GM21528 (cell line): ENCODE measurements at regions not wholly inside any gene's neighbourhood (a gene's known extent, or its start where the extent isn't known, plus 50 kb on each side); places are given as distances from the start of the nearest gene placed in this dataset.

Experiments
- ATAC-seq: cut with Tn5 transposase; IDR thresholded peaks from one replicate; pipeline ENCODE4 v1.9.1; 2021; ENCODE audit warnings: mild to moderate bottlenecking, moderate library complexity; ENCODE audit not compliant: unreplicated experiment, low FRiP score

DNA sequence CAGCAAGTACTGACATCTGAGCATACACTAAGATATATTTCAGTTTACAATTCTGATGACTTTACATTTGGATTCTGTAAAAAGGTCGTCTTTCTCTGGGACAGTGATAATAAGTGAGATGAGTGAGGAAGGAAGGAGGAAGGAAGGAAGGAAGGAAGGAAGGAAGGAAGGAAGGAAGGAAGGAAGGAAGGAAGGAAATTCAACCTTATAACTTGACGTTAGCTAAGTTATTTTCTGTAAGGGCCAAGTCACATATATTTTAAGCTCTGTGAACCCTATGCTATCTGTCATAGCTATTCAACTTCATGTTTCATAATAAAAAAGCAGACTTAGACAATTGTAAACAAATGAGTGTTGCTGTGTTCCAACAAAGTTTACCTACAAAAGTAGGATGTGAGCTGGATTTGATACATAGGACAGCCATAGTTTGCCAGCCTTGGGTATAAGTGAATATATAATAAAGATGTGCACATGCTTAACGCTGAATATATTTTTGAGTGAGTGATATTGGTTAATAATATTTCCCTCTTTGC, 753.0 kb upstream of the NDST4 start:
- ATAC-seq, result no peak

DNA sequence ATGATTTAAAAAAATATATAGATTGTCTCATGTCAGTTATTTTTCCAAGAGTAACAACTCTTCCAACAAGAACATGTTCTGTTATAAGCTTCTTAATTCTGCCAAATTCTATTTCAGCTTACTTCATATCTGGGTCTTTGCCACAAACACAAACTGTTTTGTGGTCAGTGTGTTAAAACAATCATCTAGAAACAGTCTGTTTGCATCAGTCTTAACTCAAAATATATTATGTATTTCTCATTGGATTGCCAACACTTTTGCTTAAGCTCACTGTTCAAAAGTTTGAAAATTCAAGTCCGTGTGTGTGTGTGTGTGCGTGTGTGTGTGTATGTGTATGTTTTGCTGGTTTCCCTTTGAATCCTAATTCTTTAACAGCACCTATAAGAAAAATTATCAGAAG, 752.3 kb upstream of the NDST4 start:
- no peak for ATAC-seq

DNA sequence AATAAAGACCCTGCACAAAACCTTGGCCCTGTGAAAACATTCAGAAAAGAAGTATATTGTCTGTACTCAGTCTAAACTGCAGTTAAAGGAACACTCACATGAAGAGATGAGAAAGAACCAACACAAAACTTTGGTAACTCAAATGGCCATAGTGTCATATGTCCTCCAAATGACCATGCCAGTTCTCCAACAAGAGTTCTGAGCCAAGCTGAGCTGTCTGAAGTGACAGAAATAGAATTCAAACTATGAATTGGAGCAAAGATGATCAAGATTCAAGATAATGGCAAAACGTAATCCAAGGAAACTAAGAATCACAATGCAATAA, 739.3 kb upstream of the NDST4 start:
- no peak for ATAC-seq

DNA sequence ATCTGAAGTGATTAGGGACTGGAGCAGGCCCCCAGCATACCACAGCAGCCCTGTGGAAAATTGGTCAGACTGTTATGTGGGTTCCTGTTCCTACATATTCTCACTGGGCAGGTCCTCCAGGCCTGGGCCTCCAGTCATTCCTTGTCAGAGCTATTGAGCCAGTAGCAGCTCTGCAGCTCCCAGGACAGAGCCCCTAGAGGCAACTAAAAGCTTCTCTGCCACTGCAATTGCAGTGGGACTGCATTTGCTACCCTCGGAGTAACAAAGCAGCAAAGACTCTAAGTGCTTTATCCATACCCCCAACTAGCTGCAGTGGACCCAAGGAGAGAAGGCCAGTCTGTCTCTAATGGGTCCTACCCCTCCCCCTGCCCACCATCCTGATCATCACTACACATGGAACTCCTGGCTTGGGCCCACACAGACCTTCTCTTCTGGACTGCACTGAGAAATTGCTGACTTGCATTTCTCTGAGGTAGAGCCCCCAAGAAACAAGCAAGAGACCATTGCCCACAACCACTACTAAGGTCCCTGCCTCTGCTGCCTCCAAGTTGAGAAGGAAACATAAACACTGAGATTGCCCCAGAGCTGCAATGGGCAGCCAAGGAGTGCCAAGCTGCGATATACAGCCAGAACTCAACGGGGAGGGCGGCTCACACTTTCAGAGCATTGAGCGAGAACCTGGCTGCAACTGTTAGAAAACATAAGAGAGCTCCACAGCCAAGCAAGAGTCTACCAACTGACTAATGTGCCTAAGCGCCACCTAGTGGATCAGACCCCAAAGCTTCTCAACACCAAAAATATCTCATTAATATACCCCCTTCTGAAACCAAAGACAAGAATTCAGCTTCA, 738.7 kb upstream of the NDST4 start:
- peak; percentile 89 for ATAC-seq

DNA sequence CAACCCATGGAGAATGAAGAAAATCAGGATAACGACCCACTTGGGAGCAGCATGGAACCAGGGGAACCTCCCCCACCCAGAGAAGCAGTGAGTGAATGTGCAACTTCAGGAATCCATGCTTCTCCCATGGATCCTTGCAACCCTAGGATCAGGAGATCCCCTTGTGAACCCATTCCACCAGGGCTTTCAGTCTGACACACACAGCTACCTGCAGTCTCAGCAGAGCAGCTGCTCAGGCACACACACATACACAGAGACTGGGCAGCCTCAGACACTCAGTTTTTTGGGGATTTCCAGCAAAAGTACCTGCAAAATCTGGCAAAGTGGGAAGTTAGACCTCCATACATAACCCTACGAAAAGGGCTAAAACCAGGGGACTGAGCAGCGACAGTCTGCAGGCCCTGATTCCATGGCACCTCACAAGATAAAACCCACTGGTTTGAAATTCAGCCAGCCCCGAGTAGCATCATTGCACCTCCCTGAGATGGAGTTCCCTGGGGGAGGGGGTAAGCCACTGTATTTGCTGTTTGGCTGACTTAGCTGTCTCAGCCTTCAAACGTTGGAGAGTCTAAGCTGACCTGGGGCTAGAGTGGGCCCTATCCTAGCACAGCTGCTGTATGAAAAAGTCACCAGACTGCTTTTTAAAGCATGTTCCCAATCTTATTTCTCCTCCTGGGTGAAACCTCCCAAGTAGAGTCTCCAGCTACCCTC, 737.5 kb upstream of the NDST4 start:
- no peak for ATAC-seq

DNA sequence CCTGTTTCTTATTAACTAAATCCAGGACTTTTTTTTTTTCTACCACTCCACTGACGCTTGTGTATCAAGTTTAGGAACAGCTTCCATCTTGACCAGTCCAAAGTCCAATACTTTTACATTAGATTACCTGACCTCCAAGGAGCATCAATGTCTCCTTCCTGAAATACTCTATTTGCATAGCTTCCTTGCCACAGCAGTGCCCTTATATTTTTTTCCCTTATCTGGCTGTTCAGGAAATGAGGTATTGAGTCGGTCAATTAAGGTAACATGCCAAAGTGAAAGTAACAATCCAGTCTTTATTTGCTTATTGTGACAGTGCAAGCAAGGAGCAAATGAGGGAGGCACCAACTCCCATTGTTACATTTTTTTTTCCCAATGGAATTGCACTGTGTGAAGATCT, 730.8 kb upstream of the NDST4 start:
- ATAC-seq, result no peak

DNA sequence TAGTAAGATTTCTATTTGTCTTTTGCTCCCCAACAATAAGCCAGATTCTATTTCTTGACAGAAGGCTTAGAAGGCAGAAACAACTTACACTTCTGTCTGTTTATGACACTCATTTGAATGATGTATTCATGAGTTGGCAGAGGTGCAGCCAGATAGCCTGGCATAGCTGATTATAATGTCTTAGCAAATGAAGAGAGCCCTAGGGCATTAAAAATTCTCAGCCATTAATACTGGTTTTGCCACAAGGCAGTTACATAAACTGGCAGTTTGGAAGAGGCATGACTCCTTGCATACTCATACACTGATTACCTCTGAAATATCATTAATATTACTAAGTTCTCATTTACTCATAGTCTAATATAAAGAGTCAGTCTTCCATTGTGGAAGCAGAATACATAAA, 728.5 kb upstream of the NDST4 start:
- ATAC-seq, result no peak

DNA sequence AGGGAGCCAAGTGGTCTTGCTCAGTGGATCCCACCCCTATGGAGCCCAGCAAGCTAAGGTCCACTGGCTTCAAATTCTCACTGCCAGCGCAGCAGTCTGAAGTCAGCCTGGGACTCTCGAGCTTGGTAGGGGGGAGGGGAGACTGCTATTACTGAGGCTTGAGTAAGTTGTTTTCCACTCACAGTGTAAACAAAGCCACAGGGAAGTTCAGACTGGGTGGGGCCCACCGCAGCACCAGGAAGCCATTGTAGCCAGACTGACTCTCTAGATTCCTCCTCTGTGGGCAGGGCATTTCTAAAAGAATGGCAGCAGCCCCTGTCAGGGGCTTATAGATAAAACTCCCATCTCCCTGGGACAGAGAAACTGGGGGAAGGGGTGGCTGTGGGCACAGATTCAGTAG, 721.0 kb upstream of the NDST4 start:
- ATAC-seq, result no peak

DNA sequence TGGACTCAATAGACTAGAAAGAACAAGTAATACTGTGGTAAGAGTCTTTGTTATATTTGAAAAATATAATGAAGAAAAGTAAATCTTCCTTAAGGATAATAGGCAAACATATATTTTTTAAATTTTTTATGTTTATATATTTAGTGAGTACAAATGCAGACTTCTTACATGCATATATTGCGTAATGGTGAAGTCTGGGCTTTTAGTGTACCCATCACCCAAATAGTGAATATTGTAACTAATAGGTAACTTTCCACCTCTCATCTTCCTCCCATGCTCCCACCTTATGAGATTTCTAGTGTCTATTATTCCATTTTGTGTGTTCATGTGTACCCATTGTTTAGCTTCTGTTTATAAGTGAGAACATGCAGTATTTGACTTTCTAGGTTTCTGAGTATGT, 711.2 kb upstream of the NDST4 start:
- ATAC-seq, result no peak

DNA sequence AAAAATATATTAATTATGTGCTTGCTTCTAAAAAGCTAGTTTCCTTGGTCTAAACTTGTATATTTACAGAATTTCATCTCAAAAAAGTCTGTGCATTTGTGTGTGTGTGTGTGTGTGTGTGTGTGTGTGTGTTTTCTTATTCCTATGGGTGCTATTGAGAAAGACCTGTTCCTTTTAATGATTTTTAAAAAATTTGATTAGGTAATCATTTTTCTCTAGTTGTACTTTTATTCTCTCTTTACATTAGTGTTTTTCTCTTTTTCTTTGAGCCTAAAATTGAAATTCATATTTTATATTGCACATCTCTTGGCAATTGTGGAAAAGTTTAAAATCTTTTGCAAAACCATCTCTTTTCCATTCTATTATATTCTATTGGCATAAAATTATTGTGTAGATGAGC, 690.4 kb upstream of the NDST4 start:
- no peak for ATAC-seq

DNA sequence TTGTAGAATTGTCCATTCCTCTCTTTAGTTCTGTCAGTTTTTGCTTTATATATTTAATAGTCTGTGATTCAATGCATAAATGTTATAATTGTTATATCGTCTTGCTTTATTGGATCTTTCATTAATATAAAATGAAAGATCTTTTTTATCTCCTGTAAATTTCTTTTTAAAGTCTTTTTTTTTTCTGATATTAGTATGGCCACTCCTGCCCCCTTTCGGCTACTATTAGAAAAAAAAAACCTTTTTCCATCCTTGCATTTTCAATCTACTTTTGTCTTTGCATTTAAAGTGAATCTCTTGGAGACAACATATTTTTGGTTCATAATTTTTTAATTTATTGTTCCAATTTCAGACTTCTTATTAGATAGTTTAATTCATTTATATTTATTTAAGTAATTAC, 677.4 kb upstream of the NDST4 start:
- ATAC-seq, result no peak

DNA sequence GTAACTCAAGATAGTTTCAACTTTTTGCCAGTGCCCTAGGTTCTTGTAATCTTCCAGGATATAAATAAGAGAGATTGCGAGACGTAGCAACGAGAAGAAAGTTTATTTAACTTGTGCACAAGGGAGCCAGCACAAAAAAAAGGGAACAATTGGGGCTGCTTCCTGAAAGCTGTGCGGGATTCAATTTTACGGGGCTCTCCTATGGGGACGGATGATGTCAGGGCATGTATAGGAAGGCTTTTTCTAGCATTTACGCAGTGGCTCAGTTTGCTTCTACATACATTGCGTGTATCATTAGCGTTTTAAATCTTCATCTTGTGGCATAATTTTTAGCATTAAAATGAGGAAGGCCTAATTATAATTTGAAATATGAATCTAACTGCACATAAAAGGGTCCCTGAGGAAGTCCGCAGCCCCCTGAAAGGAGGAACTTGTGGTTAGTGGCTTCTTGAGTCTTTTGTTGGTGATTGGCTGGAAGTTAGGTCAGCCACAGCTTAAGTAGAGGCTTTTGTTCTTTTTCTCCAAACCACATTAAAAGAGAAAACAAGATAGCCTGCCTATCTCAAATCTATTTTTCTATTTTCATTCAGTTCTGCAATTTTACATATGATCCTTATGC, 668.2 kb upstream of the NDST4 start:
- peak; percentile 62 for ATAC-seq

DNA sequence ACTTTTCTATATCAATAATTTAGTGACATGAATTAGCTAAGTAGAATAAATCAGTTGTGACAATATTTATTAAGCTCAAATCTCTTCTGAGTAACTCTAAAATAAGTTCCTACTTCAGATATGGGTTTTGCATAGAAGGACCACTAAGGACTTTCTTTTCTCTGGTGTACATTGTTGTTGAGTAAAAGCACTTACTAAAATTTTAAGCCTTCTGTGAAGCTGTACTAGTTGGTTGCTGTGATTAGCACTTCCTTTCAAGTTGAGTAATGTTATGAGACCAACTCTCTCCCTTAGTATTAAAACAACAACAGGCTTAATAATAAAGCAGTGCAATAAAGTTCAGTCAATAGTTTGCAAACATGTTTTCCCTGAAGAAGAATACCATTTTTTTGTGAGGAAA, 667.4 kb upstream of the NDST4 start:
- ATAC-seq, result peak; percentile 67

DNA sequence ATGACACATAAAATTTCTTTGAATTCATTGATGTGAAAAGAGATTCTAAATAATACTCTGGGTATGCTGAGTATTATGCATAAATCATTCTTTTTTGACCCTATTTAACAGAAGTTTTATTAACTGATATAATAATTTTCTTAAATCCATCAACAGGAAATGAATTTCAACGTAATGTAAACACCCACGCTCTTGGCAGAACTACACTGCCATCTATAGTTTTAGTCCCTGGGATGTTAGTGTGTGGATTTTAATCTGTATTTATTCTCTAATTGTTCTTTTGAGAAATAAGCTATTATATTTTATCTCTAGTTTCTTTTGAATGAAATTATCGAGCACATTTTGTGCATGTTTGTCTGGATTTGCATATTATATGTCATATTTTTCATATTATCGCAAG, 666.8 kb upstream of the NDST4 start:
- no peak for ATAC-seq

DNA sequence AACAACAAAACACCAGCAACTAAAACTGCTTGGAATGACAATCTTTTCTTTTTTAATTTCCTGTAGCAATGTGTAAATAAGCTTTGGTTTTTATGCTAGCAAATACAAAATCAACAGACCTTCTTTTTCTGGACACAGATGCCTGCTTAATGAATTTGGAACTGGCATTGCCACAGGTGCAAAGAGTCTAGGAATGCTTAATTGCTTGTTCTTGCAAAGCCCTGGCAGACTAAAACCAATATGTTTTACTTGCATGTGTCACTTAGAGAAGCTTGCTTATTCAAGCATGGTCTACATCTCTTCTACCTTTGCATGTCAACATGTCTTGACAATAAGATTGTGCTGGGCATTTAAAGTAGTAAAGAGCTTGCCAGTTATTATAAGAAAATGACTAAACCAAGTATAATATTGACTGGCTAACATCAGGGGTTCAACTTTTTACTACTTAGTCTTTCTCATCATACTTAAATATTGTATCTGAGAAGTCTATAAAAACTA, 656.7 kb upstream of the NDST4 start:
- ATAC-seq, result no peak

DNA sequence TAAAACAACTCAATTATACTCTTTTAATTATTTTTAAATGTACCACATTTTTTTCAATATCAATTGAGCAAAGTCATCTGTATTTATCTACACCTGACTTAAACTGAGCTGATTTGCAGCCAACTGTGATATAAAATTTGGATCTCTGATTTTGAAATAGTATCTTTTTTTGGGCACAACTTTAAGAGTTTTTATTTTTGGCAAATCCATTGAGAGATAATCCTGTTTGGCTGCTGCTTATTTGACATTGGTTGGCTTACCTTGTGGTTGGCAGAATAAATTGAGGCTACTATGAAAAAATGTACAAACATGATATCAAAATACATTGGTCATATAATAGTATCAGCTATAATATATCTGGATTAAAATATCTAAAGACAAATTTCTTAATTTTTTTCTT, 656.0 kb upstream of the NDST4 start:
- no peak for ATAC-seq

DNA sequence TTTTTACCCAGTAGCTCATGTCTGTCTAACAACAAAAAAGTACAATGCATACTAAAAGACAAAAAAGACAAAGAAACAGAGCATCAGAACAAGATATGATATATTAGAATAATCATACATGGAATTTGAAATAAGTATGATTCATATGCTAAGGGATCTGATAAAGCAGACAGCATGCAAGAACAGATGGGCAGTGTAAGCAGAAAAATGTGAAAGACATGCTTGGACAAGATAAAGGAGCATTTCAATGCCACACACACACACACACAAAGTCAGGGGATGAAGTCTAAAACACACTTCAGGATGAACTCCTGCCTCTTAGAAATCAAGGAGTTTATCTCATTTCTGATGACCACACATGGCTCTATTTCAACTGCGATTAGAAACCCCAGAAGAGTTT, 649.6 kb upstream of the NDST4 start:
- ATAC-seq, result no peak

DNA sequence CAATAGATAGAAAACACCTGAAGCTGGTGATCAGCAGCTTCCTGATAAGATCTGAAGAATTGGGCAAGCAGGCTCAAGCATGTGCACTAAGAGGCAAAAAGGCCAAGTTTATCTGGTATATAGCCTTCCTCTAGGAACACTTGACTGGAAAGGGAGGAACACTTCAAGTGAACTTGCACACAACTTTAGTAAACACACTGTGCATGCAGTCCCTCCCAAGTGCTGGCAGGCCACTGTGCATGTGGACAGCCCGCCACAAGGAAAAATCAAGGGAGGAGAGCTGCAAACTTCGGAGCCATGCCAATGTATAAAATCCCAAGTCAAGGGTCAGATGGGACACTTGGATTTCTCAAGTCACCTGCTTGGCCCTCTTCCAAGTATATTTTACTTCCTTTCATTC, 645.8 kb upstream of the NDST4 start:
- ATAC-seq, result no peak

DNA sequence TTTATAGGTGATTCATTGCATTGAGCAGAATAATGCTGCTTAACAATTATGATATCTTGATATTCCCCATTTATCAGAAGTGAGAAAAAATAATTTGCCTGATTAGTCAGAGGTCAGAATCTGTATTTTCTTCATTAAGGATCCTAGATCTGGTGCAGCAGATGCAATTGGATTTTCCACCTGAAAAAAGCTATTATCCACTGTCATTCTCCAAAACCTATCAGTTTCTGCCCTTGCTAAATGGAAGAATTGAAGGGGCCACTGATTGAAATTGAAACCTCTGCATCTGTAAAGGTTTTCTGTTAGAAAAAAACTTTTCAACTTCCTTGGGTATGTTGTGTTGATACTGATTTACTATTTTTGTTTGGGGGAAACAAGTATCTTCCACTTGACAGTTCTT, 636.0 kb upstream of the NDST4 start:
- ATAC-seq, result no peak

DNA sequence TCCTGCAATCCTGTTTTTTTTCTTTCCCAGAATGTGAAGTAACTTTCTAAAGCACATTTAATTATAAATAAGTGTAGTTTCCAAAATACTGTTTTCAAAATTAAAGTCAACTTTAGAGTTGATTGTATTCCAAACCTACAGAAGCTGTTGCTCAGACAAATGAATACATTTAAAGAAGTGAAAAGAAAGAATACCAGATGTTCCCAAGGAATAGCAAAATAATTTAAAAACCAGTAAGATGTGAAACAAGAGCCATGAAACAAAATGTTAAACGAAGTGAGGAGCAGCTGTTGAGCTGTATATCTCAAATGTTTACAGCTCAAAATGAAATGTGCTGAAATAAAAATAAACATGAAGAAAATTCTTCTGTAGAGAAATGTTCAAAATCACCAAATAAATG, 627.4 kb upstream of the NDST4 start:
- ATAC-seq, result no peak

DNA sequence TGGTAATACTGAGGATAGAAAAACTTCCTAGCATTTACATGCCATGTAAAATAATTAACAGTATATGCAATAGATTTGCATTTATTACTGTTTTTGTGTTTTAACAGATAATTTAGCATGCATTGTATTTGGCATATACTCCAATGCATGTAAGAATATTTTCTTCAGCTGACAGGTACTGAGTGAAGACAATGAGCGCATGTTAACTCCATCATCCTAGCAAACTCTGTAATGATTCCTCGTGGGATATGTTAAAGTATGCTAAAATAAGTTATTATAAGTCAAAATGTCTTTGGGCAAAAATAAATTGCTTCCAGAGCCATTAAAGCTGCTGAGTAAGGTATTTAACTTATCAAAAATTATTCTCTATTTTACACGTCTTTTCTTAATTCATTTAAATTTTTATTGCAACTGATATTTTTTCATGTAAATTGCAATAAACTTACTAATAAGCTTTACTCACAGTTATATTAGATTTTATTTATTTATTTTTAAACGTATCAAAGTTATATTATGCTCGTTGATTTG, 616.4 kb upstream of the NDST4 start:
- no peak for ATAC-seq
